ENCODE measurements at regions not wholly inside any gene's neighbourhood (a gene's known extent, or its start where the extent isn't known, plus 50 kb on each side); places are given as distances from the start of the nearest gene placed in this dataset.

DNA sequence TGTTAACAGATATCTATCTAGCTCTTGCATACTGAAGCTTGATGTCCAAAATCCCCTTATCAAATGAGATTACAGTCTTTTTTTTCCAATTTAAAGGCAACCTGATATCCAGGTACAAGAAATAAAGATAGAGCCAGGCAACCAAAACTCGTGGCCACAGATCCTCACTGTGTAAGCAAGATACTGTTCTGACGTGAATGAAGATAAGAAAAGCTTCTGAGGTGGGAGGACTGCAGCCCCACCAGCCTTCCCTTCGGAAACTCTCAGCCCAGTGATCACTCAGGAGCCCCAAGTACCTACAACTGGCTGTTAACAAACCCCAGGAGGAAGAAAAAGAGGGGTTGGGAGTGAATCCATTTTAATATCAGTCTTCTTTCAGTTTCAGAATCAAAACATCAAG lies 191.6 kb downstream of the EFNB2 start:
- Histone ChIP-seq H3K4me1 (ENCODE audit: control insufficient read depth in 5 of 5, insufficient read depth in 5 of 5, low read length in 5 of 5) (peaks cover 0 to under 1% (median 0%) of the 10 kb centered on the region in 5 donors), H3K36me3 (ENCODE audit: control insufficient read depth in 5 of 5, insufficient read depth in 5 of 5, low read length in 5 of 5) (no peaks in the 10 kb centered on the region), H3K9ac (ENCODE audit: low read length in 5 of 5) (no peak overlapping the region), H3K27me3 (ENCODE audit: control insufficient read depth in 5 of 5, insufficient read depth in 4 of 5, low read length in 5 of 5) (peaks cover 0 to 9% (median under 1%) of the 10 kb centered on the region in 5 donors), H3K27ac (ENCODE audit: low read depth, low read length) (no peak overlapping the region), H3K4me3 (ENCODE audit: low read depth in 1 of 5, low read length in 5 of 5) (no peak overlapping the region), H3K9me3 (ENCODE audit: control insufficient read depth in 5 of 5, low read length in 5 of 5) (peaks cover 0 to 14% (median 8%) of the 10 kb centered on the region in 5 donors)

DNA sequence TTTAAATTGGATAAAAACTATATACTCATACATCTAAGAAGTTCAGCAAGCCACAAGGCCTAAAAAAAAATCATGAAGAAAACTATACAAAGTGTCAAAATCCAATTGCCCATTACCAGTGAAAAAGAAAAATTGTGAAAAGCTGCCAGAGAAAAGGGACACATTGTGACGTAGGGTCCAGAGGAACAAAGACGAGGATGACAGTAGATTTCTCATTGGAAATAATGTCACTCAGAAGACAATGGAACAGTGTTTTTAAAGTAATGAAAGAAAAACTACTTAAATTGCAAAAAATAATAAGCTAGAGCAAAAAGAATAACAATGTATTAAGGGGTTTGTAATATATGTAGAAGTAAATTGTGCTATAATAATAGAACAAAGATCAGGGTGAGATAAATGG lies 195.2 kb downstream of the EFNB2 start:
- Histone ChIP-seq H3K27me3 (ENCODE audit: control insufficient read depth in 5 of 5, insufficient read depth in 4 of 5, low read length in 5 of 5) (peaks cover 0 to 2% (median 0%) of the 10 kb centered on the region in 5 donors), H3K9ac (ENCODE audit: low read length in 5 of 5) (no peak overlapping the region), H3K9me3 (ENCODE audit: control insufficient read depth in 5 of 5, low read length in 5 of 5) (peaks cover 0 to 16% (median 8%) of the 10 kb centered on the region in 5 donors), H3K4me3 (ENCODE audit: low read depth in 1 of 5, low read length in 5 of 5) (no peak overlapping the region), H3K27ac (ENCODE audit: low read depth, low read length) (no peak overlapping the region), H3K36me3 (ENCODE audit: control insufficient read depth in 5 of 5, insufficient read depth in 5 of 5, low read length in 5 of 5) (no peaks in the 10 kb centered on the region), H3K4me1 (ENCODE audit: control insufficient read depth in 5 of 5, insufficient read depth in 5 of 5, low read length in 5 of 5) (no peaks in the 10 kb centered on the region)

DNA sequence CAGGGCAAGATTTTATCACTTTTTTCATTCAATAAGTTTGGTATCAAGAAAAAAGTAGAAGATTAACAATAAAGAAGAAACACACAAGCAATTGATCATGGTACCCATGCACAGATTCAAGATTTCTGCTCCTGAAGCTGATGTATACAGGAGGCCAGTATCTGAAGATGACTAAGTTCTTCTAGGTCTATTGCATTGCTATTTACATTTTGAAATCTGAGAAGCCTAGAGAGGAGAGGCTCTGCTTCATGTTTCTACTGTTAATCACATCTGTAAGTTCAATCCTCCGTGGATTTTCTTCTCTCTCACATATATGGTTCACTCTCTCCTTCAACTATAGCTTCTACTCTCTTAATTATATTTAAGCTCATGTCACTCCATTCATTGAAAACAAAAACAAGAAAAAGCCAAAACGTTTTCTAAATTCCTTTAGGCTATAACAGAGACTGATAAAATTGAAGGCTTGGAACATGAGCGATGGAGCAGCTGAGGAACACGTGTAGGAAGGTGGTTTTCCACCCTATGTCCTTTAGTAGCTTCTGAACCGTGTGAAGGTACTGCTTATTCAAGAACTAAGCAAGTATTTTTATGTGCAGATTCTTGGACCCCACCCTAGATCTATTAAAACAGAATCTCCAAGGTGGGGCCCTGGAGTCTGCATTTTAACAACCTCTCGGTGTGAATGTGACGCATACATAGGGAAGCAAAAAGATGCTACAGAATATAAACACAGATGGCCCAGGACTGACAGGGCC lies 198.2 kb downstream of the EFNB2 start:
- Histone ChIP-seq H3K4me1 (ENCODE audit: control insufficient read depth in 5 of 5, insufficient read depth in 5 of 5, low read length in 5 of 5) (no peaks in the 10 kb centered on the region), H3K36me3 (ENCODE audit: control insufficient read depth in 5 of 5, insufficient read depth in 5 of 5, low read length in 5 of 5) (no peaks in the 10 kb centered on the region), H3K4me3 (ENCODE audit: low read depth in 1 of 5, low read length in 5 of 5) (no peak overlapping the region), H3K27me3 (ENCODE audit: control insufficient read depth in 5 of 5, insufficient read depth in 4 of 5, low read length in 5 of 5) (no peaks in the 10 kb centered on the region), H3K27ac (ENCODE audit: low read depth, low read length) (no peak overlapping the region), H3K9ac (ENCODE audit: low read length in 5 of 5) (no peak overlapping the region), H3K9me3 (ENCODE audit: control insufficient read depth in 5 of 5, low read length in 5 of 5) (peaks cover 0 to 16% (median 8%) of the 10 kb centered on the region in 5 donors)

DNA sequence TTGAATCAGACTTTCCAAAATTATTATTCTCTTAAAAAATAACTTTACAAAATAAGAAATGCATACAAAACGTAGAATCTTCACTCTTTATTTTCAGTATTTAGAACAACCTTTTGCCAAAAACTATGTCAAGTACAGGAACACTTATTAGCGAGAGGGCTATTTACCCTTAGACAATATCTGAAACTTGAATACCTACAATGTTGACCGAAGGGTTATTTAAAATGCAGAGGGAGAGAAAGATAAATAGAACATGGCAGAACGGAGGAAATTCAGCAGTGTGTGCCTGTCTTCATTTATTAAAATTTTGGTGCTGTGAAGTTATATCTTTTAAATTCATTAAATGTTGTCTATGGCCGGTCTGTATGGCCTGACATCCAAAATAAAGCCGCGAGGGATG lies 198.8 kb downstream of the EFNB2 start:
- Histone ChIP-seq H3K27me3 (ENCODE audit: control insufficient read depth in 5 of 5, insufficient read depth in 4 of 5, low read length in 5 of 5) (no peaks in the 10 kb centered on the region), H3K4me1 (ENCODE audit: control insufficient read depth in 5 of 5, insufficient read depth in 5 of 5, low read length in 5 of 5) (no peaks in the 10 kb centered on the region), H3K36me3 (ENCODE audit: control insufficient read depth in 5 of 5, insufficient read depth in 5 of 5, low read length in 5 of 5) (no peaks in the 10 kb centered on the region), H3K4me3 (ENCODE audit: low read depth in 1 of 5, low read length in 5 of 5) (no peak overlapping the region), H3K27ac (ENCODE audit: low read depth, low read length) (no peak overlapping the region), H3K9ac (ENCODE audit: low read length in 5 of 5) (no peak overlapping the region), H3K9me3 (ENCODE audit: control insufficient read depth in 5 of 5, low read length in 5 of 5) (peaks cover 0 to 16% (median 7%) of the 10 kb centered on the region in 5 donors)

DNA sequence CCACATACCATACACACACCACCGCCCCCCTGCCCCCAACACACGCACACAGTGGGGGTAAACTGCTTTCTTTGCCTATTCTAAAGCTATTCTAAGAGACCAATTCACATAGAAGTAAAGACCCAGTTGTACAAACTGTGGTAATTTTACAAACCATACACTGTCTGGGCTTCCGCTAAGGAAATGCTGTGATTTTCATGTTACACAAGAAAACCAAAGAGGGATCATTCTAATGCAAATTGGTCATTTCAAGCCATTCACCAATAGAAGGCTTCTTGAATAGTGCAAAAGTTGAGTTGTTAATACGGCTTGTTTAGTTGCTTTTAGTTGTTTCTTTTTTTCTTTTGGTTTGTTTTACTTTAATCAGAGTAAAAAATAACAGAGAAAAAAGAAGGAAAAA lies 202.8 kb downstream of the EFNB2 start:
- H3K4me1 ChIP-seq (ENCODE audit: control insufficient read depth in 5 of 5, insufficient read depth in 5 of 5, low read length in 5 of 5), result no peaks in the 10 kb centered on the region
- no peak overlapping the region for H3K4me3 ChIP-seq (ENCODE audit: low read depth in 1 of 5, low read length in 5 of 5)
- H3K27me3 ChIP-seq (ENCODE audit: control insufficient read depth in 5 of 5, insufficient read depth in 4 of 5, low read length in 5 of 5), result no peaks in the 10 kb centered on the region
- H3K27ac ChIP-seq (ENCODE audit: low read depth, low read length), result no peak overlapping the region
- no peak overlapping the region for H3K9ac ChIP-seq (ENCODE audit: low read length in 5 of 5)
- no peaks in the 10 kb centered on the region for H3K36me3 ChIP-seq (ENCODE audit: control insufficient read depth in 5 of 5, insufficient read depth in 5 of 5, low read length in 5 of 5)
- H3K9me3 ChIP-seq (ENCODE audit: control insufficient read depth in 5 of 5, low read length in 5 of 5), result no peaks in the 10 kb centered on the region

DNA sequence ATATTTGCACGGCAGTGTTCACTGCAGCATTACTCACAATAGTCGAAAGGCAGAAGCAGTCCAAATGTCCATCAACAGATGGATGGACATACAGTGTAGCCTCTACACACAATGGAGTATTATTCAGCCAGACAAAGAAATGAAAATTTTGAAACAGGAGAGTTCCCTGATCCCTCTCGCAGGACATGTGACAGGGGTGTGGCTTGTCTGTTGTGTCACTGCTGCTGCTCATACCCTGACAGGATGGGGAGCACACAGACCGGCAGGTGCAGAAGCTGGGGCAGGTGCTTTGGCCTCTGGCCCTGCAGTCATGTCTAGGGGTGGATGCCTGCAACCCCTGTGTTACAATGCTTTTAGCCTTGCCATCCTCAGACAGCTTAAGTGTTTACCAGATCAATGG lies 204.3 kb downstream of the EFNB2 start:
- H3K4me1 ChIP-seq (ENCODE audit: control insufficient read depth in 5 of 5, insufficient read depth in 5 of 5, low read length in 5 of 5), result no peaks in the 10 kb centered on the region
- no peak overlapping the region for H3K4me3 ChIP-seq (ENCODE audit: low read depth in 1 of 5, low read length in 5 of 5)
- H3K27me3 ChIP-seq (ENCODE audit: control insufficient read depth in 5 of 5, insufficient read depth in 4 of 5, low read length in 5 of 5), result no peaks in the 10 kb centered on the region
- H3K27ac ChIP-seq (ENCODE audit: low read depth, low read length), result no peak overlapping the region
- H3K36me3 ChIP-seq (ENCODE audit: control insufficient read depth in 5 of 5, insufficient read depth in 5 of 5, low read length in 5 of 5), result no peaks in the 10 kb centered on the region
- H3K9ac ChIP-seq (ENCODE audit: low read length in 5 of 5), result no peak overlapping the region
- no peaks in the 10 kb centered on the region for H3K9me3 ChIP-seq (ENCODE audit: control insufficient read depth in 5 of 5, low read length in 5 of 5)

DNA sequence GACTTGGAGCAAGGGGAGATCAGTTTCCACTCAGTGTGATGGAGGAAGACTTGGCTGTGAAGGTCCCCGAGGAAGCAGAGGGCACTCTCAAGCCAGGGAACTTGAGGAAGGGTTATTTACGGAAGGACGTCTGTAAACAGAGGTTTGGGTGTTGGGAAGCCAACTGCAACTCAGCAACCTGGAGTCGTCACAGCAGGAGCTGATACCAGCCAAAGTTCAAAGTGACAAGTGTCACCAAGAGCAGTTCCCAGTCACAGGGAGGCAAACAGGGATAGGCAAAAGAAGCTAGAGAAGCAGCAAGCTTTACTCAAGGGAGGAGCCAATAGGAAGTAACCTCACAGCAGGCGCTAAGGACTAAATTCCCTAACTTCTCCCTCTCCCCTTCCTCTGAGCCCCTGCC lies 205.5 kb downstream of the EFNB2 start:
- Histone ChIP-seq H3K27ac (ENCODE audit: low read depth, low read length) (no peak overlapping the region), H3K4me3 (ENCODE audit: low read depth in 1 of 5, low read length in 5 of 5) (no peak overlapping the region), H3K9me3 (ENCODE audit: control insufficient read depth in 5 of 5, low read length in 5 of 5) (no peaks in the 10 kb centered on the region), H3K36me3 (ENCODE audit: control insufficient read depth in 5 of 5, insufficient read depth in 5 of 5, low read length in 5 of 5) (no peaks in the 10 kb centered on the region), H3K9ac (ENCODE audit: low read length in 5 of 5) (no peak overlapping the region), H3K4me1 (ENCODE audit: control insufficient read depth in 5 of 5, insufficient read depth in 5 of 5, low read length in 5 of 5) (no peaks in the 10 kb centered on the region), H3K27me3 (ENCODE audit: control insufficient read depth in 5 of 5, insufficient read depth in 4 of 5, low read length in 5 of 5) (no peaks in the 10 kb centered on the region)

DNA sequence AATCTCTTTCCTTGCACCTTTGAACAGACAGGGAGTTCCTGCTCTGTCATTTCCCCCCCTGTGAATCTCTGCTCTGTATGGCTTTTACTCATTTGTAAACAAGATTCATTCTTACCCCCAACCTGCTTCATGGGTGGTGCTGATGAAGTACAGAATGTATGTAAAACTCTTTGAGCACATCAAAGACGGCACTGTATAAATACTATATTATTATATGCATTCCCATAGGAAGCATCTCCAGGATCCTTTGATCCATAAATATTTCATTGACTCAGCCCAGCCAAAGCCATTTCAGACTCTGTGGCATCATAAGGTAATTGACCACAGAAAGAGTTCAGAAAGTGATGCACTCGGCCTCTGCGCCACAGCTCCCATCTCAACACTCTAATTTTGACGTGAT lies 208.7 kb downstream of the EFNB2 start:
- peaks cover 5 to 17% (median 16%) of the 10 kb centered on the region in 5 donors for H3K9me3 ChIP-seq (ENCODE audit: control insufficient read depth in 5 of 5, low read length in 5 of 5)
- H3K27ac ChIP-seq (ENCODE audit: low read depth, low read length), result no peak overlapping the region
- H3K36me3 ChIP-seq (ENCODE audit: control insufficient read depth in 5 of 5, insufficient read depth in 5 of 5, low read length in 5 of 5), result no peaks in the 10 kb centered on the region
- H3K9ac ChIP-seq (ENCODE audit: low read length in 5 of 5), result no peak overlapping the region
- no peaks in the 10 kb centered on the region for H3K27me3 ChIP-seq (ENCODE audit: control insufficient read depth in 5 of 5, insufficient read depth in 4 of 5, low read length in 5 of 5)
- no peaks in the 10 kb centered on the region for H3K4me1 ChIP-seq (ENCODE audit: control insufficient read depth in 5 of 5, insufficient read depth in 5 of 5, low read length in 5 of 5)
- no peak overlapping the region for H3K4me3 ChIP-seq (ENCODE audit: low read depth in 1 of 5, low read length in 5 of 5)

DNA sequence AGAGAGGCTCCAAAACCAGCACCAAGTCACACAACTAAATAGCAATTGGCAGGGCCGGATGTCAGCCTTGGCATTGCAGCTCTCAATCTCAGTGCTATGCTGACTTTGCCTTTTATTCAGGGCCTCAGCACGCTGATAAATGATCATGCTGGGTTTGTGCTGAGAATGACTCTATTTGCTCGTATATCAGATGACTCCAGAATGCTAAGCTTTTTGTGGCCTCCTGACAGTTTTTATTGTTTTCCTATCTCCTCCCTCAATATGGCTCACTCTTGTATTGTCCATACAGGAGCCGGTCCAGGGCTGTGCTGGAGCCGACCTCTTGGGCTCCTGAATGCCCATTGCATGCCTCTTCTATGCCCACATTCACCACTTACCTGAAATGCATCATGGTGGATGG lies 211.0 kb downstream of the EFNB2 start:
- peaks cover 5 to 17% (median 16%) of the 10 kb centered on the region in 5 donors for H3K9me3 ChIP-seq (ENCODE audit: control insufficient read depth in 5 of 5, low read length in 5 of 5)

DNA sequence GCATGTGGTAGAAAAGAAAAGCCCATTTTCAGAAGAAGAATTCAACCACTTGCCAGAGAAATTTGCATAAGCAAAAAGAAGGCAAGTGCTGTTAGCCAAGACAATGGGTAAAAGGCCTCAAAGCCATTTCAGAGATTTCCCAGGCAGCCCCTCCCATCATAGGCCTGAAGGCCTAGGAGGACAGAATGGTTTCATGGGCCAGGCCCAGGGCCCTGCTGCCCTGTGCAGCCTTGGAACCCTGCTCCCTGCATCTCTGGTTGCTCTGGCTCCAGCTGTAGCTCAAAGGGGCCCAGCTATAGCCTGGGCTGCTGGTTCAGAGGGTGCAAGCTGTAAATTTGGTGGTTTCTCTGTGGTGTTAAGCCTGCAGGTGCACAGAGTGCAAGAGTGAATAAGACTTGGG lies 212.8 kb downstream of the EFNB2 start:
- Histone ChIP-seq H3K9me3 (ENCODE audit: control insufficient read depth in 5 of 5, low read length in 5 of 5) (peaks cover 5 to 17% (median 16%) of the 10 kb centered on the region in 5 donors), H3K4me1 (ENCODE audit: control insufficient read depth in 5 of 5, insufficient read depth in 5 of 5, low read length in 5 of 5) (no peaks in the 10 kb centered on the region), H3K27me3 (ENCODE audit: control insufficient read depth in 5 of 5, insufficient read depth in 4 of 5, low read length in 5 of 5) (no peaks in the 10 kb centered on the region), H3K36me3 (ENCODE audit: control insufficient read depth in 5 of 5, insufficient read depth in 5 of 5, low read length in 5 of 5) (no peaks in the 10 kb centered on the region), H3K9ac (ENCODE audit: low read length in 5 of 5) (no peak overlapping the region), H3K4me3 (ENCODE audit: low read depth in 1 of 5, low read length in 5 of 5) (peak overlapping the region in 2 of 5 donors; percentile 0 to 28), H3K27ac (ENCODE audit: low read depth, low read length) (no peak overlapping the region)

More for the DNA sequence above, 211.0 kb downstream of the EFNB2 start:
- no peaks in the 10 kb centered on the region for H3K27me3 ChIP-seq (ENCODE audit: control insufficient read depth in 5 of 5, insufficient read depth in 4 of 5, low read length in 5 of 5)
- no peaks in the 10 kb centered on the region for H3K4me1 ChIP-seq (ENCODE audit: control insufficient read depth in 5 of 5, insufficient read depth in 5 of 5, low read length in 5 of 5)
- H3K27ac ChIP-seq (ENCODE audit: low read depth, low read length), result no peak overlapping the region
- H3K36me3 ChIP-seq (ENCODE audit: control insufficient read depth in 5 of 5, insufficient read depth in 5 of 5, low read length in 5 of 5), result no peaks in the 10 kb centered on the region
- H3K4me3 ChIP-seq (ENCODE audit: low read depth in 1 of 5, low read length in 5 of 5), result no peak overlapping the region
- no peak overlapping the region for H3K9ac ChIP-seq (ENCODE audit: low read length in 5 of 5)

Data from subcutaneous abdominal adipose tissue (tissue), 5 donors.